ENCODE measurements at regions not wholly inside any gene's neighbourhood (a gene's known extent, or its start where the extent isn't known, plus 50 kb on each side); places are given as distances from the start of the nearest gene placed in this dataset.
"Not testable (repeated sequence)": the region's sequence is repeated elsewhere in the genome, so short reads cannot be mapped to it uniquely, and the experiment has no call there.

GRCh38 chr3:159882790-159883779 lies 105.5 kb upstream of the IL12A start:
- peak; percentile 78 for DNase-seq

- DNase-seq, result peak; percentile 54
Observed at GRCh38 chr3:159884661-159885402, 103.8 kb upstream of the IL12A start.

GRCh38 chr3:159886050-159886449 lies 102.6 kb upstream of the IL12A start:
- DNase-seq, result no peak

GRCh38 chr3:159886530-159886929 lies 102.1 kb upstream of the IL12A start:
- not testable (repeated sequence) for DNase-seq

GRCh38 chr3:159887168-159887567 lies 101.5 kb upstream of the IL12A start:
- DNase-seq, result no peak

GRCh38 chr3:159887911-159888310 lies 100.7 kb upstream of the IL12A start:
- peak; percentile 49 for DNase-seq

- DNase-seq, result peak; percentile 18
Observed at GRCh38 chr3:159892171-159892795, 96.4 kb upstream of the IL12A start.

- DNase-seq, result no peak
Observed at GRCh38 chr3:159892801-159893200, 95.8 kb upstream of the IL12A start.

GRCh38 chr3:159894386-159894785 lies 94.2 kb upstream of the IL12A start:
- no peak for DNase-seq

GRCh38 chr3:159895430-159895829 lies 93.2 kb upstream of the IL12A start:
- DNase-seq, result no peak

GRCh38 chr3:159896543-159896942 lies 92.1 kb upstream of the IL12A start:
- no peak for DNase-seq

GRCh38 chr3:159897331-159898075 lies 91.1 kb upstream of the IL12A start:
- peak; percentile 38 for DNase-seq

- DNase-seq, result no peak
Observed at GRCh38 chr3:159898147-159898546, 90.5 kb upstream of the IL12A start.

GRCh38 chr3:159899166-159899565 lies 89.5 kb upstream of the IL12A start:
- no peak for DNase-seq

- DNase-seq, result no peak
Observed at GRCh38 chr3:159902546-159903314, 85.9 kb upstream of the IL12A start.

GRCh38 chr3:159904455-159904854 lies 84.2 kb upstream of the IL12A start:
- DNase-seq, result no peak

GRCh38 chr3:159904911-159905310 lies 83.7 kb upstream of the IL12A start:
- no peak for DNase-seq

- no peak for DNase-seq
Observed at GRCh38 chr3:159907828-159908227, 80.8 kb upstream of the IL12A start.

GRCh38 chr3:159910991-159911663 lies 77.5 kb upstream of the IL12A start:
- peak; percentile 27 for DNase-seq

- DNase-seq, result no peak
Observed at GRCh38 chr3:159911664-159912037, 77.0 kb upstream of the IL12A start.

Data from fibroblast of skin of scalp (primary cell).